ENCODE measurements at regions not wholly inside any gene's neighbourhood (a gene's known extent, or its start where the extent isn't known, plus 50 kb on each side); places are given as distances from the start of the nearest gene placed in this dataset.
A peak's percentile ranks its signal among the peaks of the same experiment; 100 is the strongest.

- H3K4me1 Mint-ChIP-seq = peaks cover 33% of the 10 kb centered on the region
- WGBS (ENCODE audit: insufficient coverage) = 83% methylated on average over 18 of the region's 23 CpGs
- no peak for TF ChIP-seq CTCF (IDR thresholded peaks at IDR 0.05)
- Histone ChIP-seq H3K9ac (ENCODE audit: insufficient read depth, low read length, poor library complexity, severe bottlenecking) (no peak overlapping the region), H3K27ac (ENCODE audit: low read depth in 1 of 2, low read length in 2 of 2) (no peak overlapping the region), H4K20me1 (ENCODE audit: insufficient read depth, low read length) (no peaks in the 10 kb centered on the region), H3K4me1 (ENCODE audit: control insufficient read depth in 1 of 2, insufficient read depth in 2 of 2, low read length in 2 of 2) (peaks cover 18 to 23% of the 10 kb centered on the region in 2 donors), H3K4me2 (replicated peaks; ENCODE audit: extremely low read depth, low read length, poor library complexity, severe bottlenecking) (peak overlapping the region; percentile 58), H3K4me3 (replicated peaks in 1 of 3; ENCODE audit: low read depth in 2 of 3, low read length in 3 of 3) (no peak overlapping the region), H3K27me3 (ENCODE audit: control insufficient read depth in 2 of 2, insufficient read depth in 2 of 2, low read length in 2 of 2) (peaks cover 0 to 10% of the 10 kb centered on the region in 2 donors), H3K79me2 (ENCODE audit: insufficient read depth, low read length) (no peaks in the 10 kb centered on the region), H3K9me3 (replicated peaks in 1 of 2; ENCODE audit: control insufficient read depth in 1 of 2, insufficient read depth in 1 of 2, low read length in 2 of 2) (peaks cover under 1 to 13% of the 10 kb centered on the region in 2 donors), H2AFZ (ENCODE audit: insufficient read depth, low read depth, low read length, poor library complexity, severe bottlenecking) (no peak overlapping the region), H3K36me3 (replicated peaks in 1 of 2; ENCODE audit: control insufficient read depth in 1 of 2, insufficient read depth in 2 of 2, low read length in 2 of 2) (no peaks in the 10 kb centered on the region)
- no peak overlapping the region for H3K27ac Mint-ChIP-seq
- peaks cover 5 to 30% (median 14%) of the 10 kb centered on the region in 7 donors for H3K9me3 Mint-ChIP-seq
- H3K4me3 Mint-ChIP-seq = peak overlapping the region in 1 of 2 donors; percentile 89
- DNase-seq = no peak
- H3K36me3 Mint-ChIP-seq = peaks cover 0 to 3% of the 10 kb centered on the region in 2 donors
- intact Hi-C loops (cut with micrococcal nuclease) = no loop called here
- H3K27me3 Mint-ChIP-seq (ENCODE audit: low read depth in 3 of 3) = peaks cover 28 to 59% (median 33%) of the 10 kb centered on the region in 3 donors
Observed at GRCh38 chr7:365593-365992, 75.6 kb downstream of the FOXL3 start.

- H3K4me1 Mint-ChIP-seq = peaks cover 32% of the 10 kb centered on the region
- Histone ChIP-seq H4K20me1 (ENCODE audit: insufficient read depth, low read length) (no peaks in the 10 kb centered on the region), H2AFZ (ENCODE audit: insufficient read depth, low read depth, low read length, poor library complexity, severe bottlenecking) (peak overlapping the region; percentile 60), H3K9ac (ENCODE audit: insufficient read depth, low read length, poor library complexity, severe bottlenecking) (no peak overlapping the region), H3K79me2 (ENCODE audit: insufficient read depth, low read length) (no peaks in the 10 kb centered on the region), H3K9me3 (replicated peaks in 1 of 2; ENCODE audit: control insufficient read depth in 1 of 2, insufficient read depth in 1 of 2, low read length in 2 of 2) (peaks cover 0 to 13% of the 10 kb centered on the region in 2 donors), H3K4me2 (replicated peaks; ENCODE audit: extremely low read depth, low read length, poor library complexity, severe bottlenecking) (peak overlapping the region; percentile 58), H3K4me3 (replicated peaks in 1 of 3; ENCODE audit: low read depth in 2 of 3, low read length in 3 of 3) (peak overlapping the region in 1 of 3 experiments; percentile 38), H3K27me3 (ENCODE audit: control insufficient read depth in 2 of 2, insufficient read depth in 2 of 2, low read length in 2 of 2) (peaks cover 0 to 5% of the 10 kb centered on the region in 2 donors), H3K27ac (ENCODE audit: low read depth in 1 of 2, low read length in 2 of 2) (no peak overlapping the region), H3K4me1 (ENCODE audit: control insufficient read depth in 1 of 2, insufficient read depth in 2 of 2, low read length in 2 of 2) (peaks cover 18 to 23% of the 10 kb centered on the region in 2 donors), H3K36me3 (replicated peaks in 1 of 2; ENCODE audit: control insufficient read depth in 1 of 2, insufficient read depth in 2 of 2, low read length in 2 of 2) (no peaks in the 10 kb centered on the region)
- 0% methylated on average over 10 of the region's 18 CpGs for WGBS (ENCODE audit: insufficient coverage)
- peaks cover 22 to 54% (median 29%) of the 10 kb centered on the region in 3 donors for H3K27me3 Mint-ChIP-seq (ENCODE audit: low read depth in 3 of 3)
- peaks cover 3 to 27% (median 10%) of the 10 kb centered on the region in 7 donors for H3K9me3 Mint-ChIP-seq
- H3K4me3 Mint-ChIP-seq = peak overlapping the region; percentile 71 to 89
- no peak for TF ChIP-seq CTCF (IDR thresholded peaks at IDR 0.05)
- intact Hi-C loops (cut with micrococcal nuclease) = no loop called here
- H3K27ac Mint-ChIP-seq = peak overlapping the region in 1 of 7 donors; percentile 58
- H3K36me3 Mint-ChIP-seq = peaks cover 0 to 3% of the 10 kb centered on the region in 2 donors
- DNase-seq = no peak
Observed at GRCh38 chr7:366161-366803, 76.3 kb downstream of the FOXL3 start.

Data from CD14-positive monocyte (primary cell).